WERI-Rb-1 (cell line): ENCODE measurements at regions not wholly inside any gene's neighbourhood (a gene's known extent, or its start where the extent isn't known, plus 50 kb on each side); places are given as distances from the start of the nearest gene placed in this dataset.

ENCODE experiments used
- DNase-seq: peaks from one replicate; pipeline ENCODE4 v3.0.0-alpha.2; 2020
- H3K27ac ChIP-seq: fragments of 250-450 bp; sonication (Bioruptor Pico); 2 replicates; pipeline ENCODE4 v1.5.1; 2020; ENCODE audit warnings: mild to moderate bottlenecking, moderate library complexity
- H3K27me3 ChIP-seq: fragments of 250-450 bp; sonication (Bioruptor Pico); 2 replicates; pipeline ENCODE4 v1.5.1; 2021; ENCODE audit warnings: mild to moderate bottlenecking, low read depth, moderate library complexity; ENCODE audit not compliant: insufficient read depth, severe bottlenecking
- H3K36me3 ChIP-seq: fragments of 250-450 bp; sonication (Bioruptor Pico); 2 replicates; pipeline ENCODE4 v1.5.1; 2020; ENCODE audit warnings: mild to moderate bottlenecking, moderate library complexity
- H3K4me3 ChIP-seq: 2 replicates; pipeline ENCODE4 v1.5.1; 2011; ENCODE audit warnings: low read depth, mild to moderate bottlenecking, control low read depth, low read length
- H3K9me3 ChIP-seq: fragments of 250-450 bp; sonication (Bioruptor Pico); 2 replicates; pipeline ENCODE4 v1.5.1; 2021; ENCODE audit warnings: mild to moderate bottlenecking, moderate library complexity; ENCODE audit not compliant: severe bottlenecking
- CTCF ChIP-seq: IDR thresholded peaks from 2 replicates; pipeline ENCODE4 v1.5.1; 2011; ENCODE audit warnings: low read depth, mild to moderate bottlenecking, control low read depth, inconsistent platforms, low read length

- DNase-seq = no peak
- H3K4me3 ChIP-seq = no peak overlapping the region
- no peak overlapping the region for H3K27ac ChIP-seq
- TF ChIP-seq CTCF = no peak
- peaks cover 55% of the 10 kb centered on the region for H3K27me3 ChIP-seq
- no peaks in the 10 kb centered on the region for H3K36me3 ChIP-seq
- H3K9me3 ChIP-seq = no peaks in the 10 kb centered on the region
These were observed 131.4 kb downstream of the FOXD2 start for GRCh38 chr1:47569261-47569660.

- TF ChIP-seq CTCF = no peak
- DNase-seq = no peak
- Histone ChIP-seq H3K4me3 (no peak overlapping the region), H3K9me3 (no peaks in the 10 kb centered on the region), H3K27me3 (peaks cover 56% of the 10 kb centered on the region), H3K36me3 (no peaks in the 10 kb centered on the region), H3K27ac (no peak overlapping the region)
These were observed 132.0 kb downstream of the FOXD2 start for GRCh38 chr1:47569681-47570470.

GRCh38 chr1:47571161-47571560 lies 133.3 kb downstream of the FOXD2 start:
- Histone ChIP-seq H3K4me3 (no peak overlapping the region), H3K27ac (no peak overlapping the region), H3K9me3 (no peaks in the 10 kb centered on the region), H3K36me3 (no peaks in the 10 kb centered on the region), H3K27me3 (peaks cover 63% of the 10 kb centered on the region)
- DNase-seq = no peak
- TF ChIP-seq CTCF = no peak

- H3K4me3 ChIP-seq = no peak overlapping the region
- H3K9me3 ChIP-seq = no peaks in the 10 kb centered on the region
- no peak overlapping the region for H3K27ac ChIP-seq
- no peak for DNase-seq
- TF ChIP-seq CTCF = no peak
- H3K36me3 ChIP-seq = no peaks in the 10 kb centered on the region
- peaks cover 67% of the 10 kb centered on the region for H3K27me3 ChIP-seq
These were observed 134.1 kb downstream of the FOXD2 start for GRCh38 chr1:47571952-47572351.

GRCh38 chr1:47572731-47573430 lies 135.0 kb downstream of the FOXD2 start:
- H3K4me3 ChIP-seq = no peak overlapping the region
- peaks cover 74% of the 10 kb centered on the region for H3K27me3 ChIP-seq
- no peaks in the 10 kb centered on the region for H3K9me3 ChIP-seq
- DNase-seq = no peak
- H3K27ac ChIP-seq = no peak overlapping the region
- no peaks in the 10 kb centered on the region for H3K36me3 ChIP-seq
- TF ChIP-seq CTCF = no peak
